A549 (cell line): ENCODE measurements at regions not wholly inside any gene's neighbourhood (a gene's known extent, or its start where the extent isn't known, plus 50 kb on each side); places are given as distances from the start of the nearest gene placed in this dataset.

ENCODE experiments used
- ATAC-seq, 2 experiments: fragments of 200-7000 bp in 1 of 2; fragments of >200 bp in 1 of 2; cut with Nextera tagmentation in 1 of 2; cut with Tn5 transposase in 1 of 2; 3 replicates each; pipeline versions ENCODE4 v1.8.0 to v1.9.1; 2018 to 2020; ENCODE audit warnings: mild to moderate bottlenecking in 1 of 2, moderate library complexity in 1 of 2
- CTCF ChIA-PET: fragments of 300-600 bp; sonication (Branson Sonifier 250); formaldehyde crosslinking; extraction: SDS; loops from one replicate; lab custom pipeline; 2021; ENCODE audit warnings: antibody characterized with exemption, inconsistent platforms; lab: Yijun Ruan, JAX
- POLR2A ChIA-PET: fragments of 350-600 bp; formaldehyde crosslinking; extraction: SDS; loops from one replicate; lab custom pipeline; 2021; ENCODE audit warnings: antibody characterized with exemption, inconsistent platforms; lab: Yijun Ruan, JAX
- DNase-seq, 2 experiments: peaks; one replicate each; pipeline versions ENCODE4 v3.0.0 to v3.0.0-alpha.2; 2011 to 2016; ENCODE audit warnings: low read depth in 1 of 2, low spot score in 1 of 2
- FAIRE-seq: peaks from 2 replicates; lab custom pipeline; 2011; peaks lifted over from hg19 to GRCh38; lab: Jason Lieb, UNC
- H3K27ac ChIP-seq, 2 experiments: fragments of >200 bp; sonication (Bioruptor Twin); formaldehyde crosslinking; 3 replicates each; pipeline ENCODE4 v1.5.1; 2016 to 2017
- H3K4me1 ChIP-seq: fragments of >200 bp; sonication (Bioruptor Twin); formaldehyde crosslinking; 3 replicates; pipeline ENCODE4 v1.6.1; 2016
- H3K4me2 ChIP-seq: fragments of >200 bp; sonication (Bioruptor Twin); formaldehyde crosslinking; 3 replicates; pipeline ENCODE4 v1.6.1; 2016
- H3K4me3 ChIP-seq: fragments of >200 bp; sonication (Bioruptor Twin); formaldehyde crosslinking; 3 replicates; pipeline ENCODE4 v1.5.1; 2016
- H3K9me3 ChIP-seq: fragments of >200 bp; sonication (Bioruptor Twin); formaldehyde crosslinking; 3 replicates; pipeline ENCODE4 v1.6.1; 2016
- BHLHE40 ChIP-seq: IDR thresholded peaks from 2 replicates; pipeline ENCODE4 v1.6.1; 2012; ENCODE audit warnings: low read depth, low read length, inconsistent platforms
- CBX8 ChIP-seq: fragments of 200-600 bp; sonication (generic); IDR thresholded peaks from 2 replicates; pipeline ENCODE4 v1.6.1; 2016
- CEBPB ChIP-seq, 2 experiments: fragments of >200 bp in 1 of 2; sonication (Bioruptor Twin) in 1 of 2; formaldehyde crosslinking in 1 of 2; IDR thresholded peaks; 2 replicates each; pipeline ENCODE4 v1.6.1; 2012 to 2016
- FOSB ChIP-seq: fragments of 250-450 bp; sonication (Bioruptor Pico); IDR thresholded peaks from 2 replicates; pipeline ENCODE4 v1.5.0; 2020; ENCODE audit warnings: mild to moderate bottlenecking, moderate library complexity
- FOXS1 ChIP-seq: fragments of 250-450 bp; sonication (Bioruptor Pico); IDR thresholded peaks from 2 replicates; pipeline ENCODE4 v1.5.0; 2020; ENCODE audit warnings: mild to moderate bottlenecking, moderate library complexity
- HDAC2 ChIP-seq: fragments of 200-600 bp; sonication (generic); IDR thresholded peaks from 2 replicates; pipeline ENCODE4 v1.6.1; 2016
- HEYL ChIP-seq: fragments of 250-450 bp; sonication (Bioruptor Pico); IDR thresholded peaks from 2 replicates; pipeline ENCODE4 v1.8.0; 2021; ENCODE audit warnings: mild to moderate bottlenecking, moderate library complexity
- HOXA7 ChIP-seq: fragments of 250-450 bp; sonication (Bioruptor Pico); IDR thresholded peaks from 2 replicates; pipeline ENCODE4 v1.5.0; 2020; ENCODE audit warnings: mild to moderate bottlenecking, moderate library complexity
- HOXB13 ChIP-seq: fragments of 250-450 bp; sonication (Bioruptor Pico); IDR thresholded peaks from 2 replicates; pipeline ENCODE4 v1.5.0; 2020; ENCODE audit warnings: low read depth, mild to moderate bottlenecking, moderate library complexity
- KDM1A ChIP-seq: fragments of 200-600 bp; sonication (generic); IDR thresholded peaks from 2 replicates; pipeline ENCODE4 v1.6.1; 2016; ENCODE audit warnings: low read depth, mild to moderate bottlenecking
- MAFK ChIP-seq: fragments of 450-650 bp; IDR thresholded peaks from 2 replicates; pipeline ENCODE4 v1.6.1; 2014; ENCODE audit not compliant: partially characterized antibody
- MAZ ChIP-seq: fragments of 150-350 bp; IDR thresholded peaks from 2 replicates; pipeline ENCODE4 v1.6.1; 2014; ENCODE audit warnings: antibody characterized with exemption, low read depth, low read length, borderline replicate concordance
- NPAS2 ChIP-seq: fragments of 250-450 bp; sonication (Bioruptor Pico); IDR thresholded peaks from 2 replicates; pipeline ENCODE4 v1.8.0; 2022; ENCODE audit warnings: mild to moderate bottlenecking, moderate library complexity, borderline replicate concordance
- NR3C1 ChIP-seq: fragments of >200 bp; sonication (Bioruptor Twin); formaldehyde crosslinking; IDR thresholded peaks from 3 replicates; pipeline ENCODE4 v1.6.1; 2017
- PHF8 ChIP-seq: fragments of 200-600 bp; sonication (generic); IDR thresholded peaks from 2 replicates; pipeline ENCODE4 v1.6.1; 2016; ENCODE audit warnings: low read depth, mild to moderate bottlenecking, antibody characterized with exemption, moderate library complexity, borderline replicate concordance
- POLR2A ChIP-seq: IDR thresholded peaks from 2 replicates; pipeline ENCODE4 v1.6.1; 2012; ENCODE audit warnings: mild to moderate bottlenecking, low read length
- POLR2AphosphoS2 ChIP-seq: conservative IDR thresholded peaks from 2 replicates; pipeline ENCODE4 v1.6.1; 2012; ENCODE audit warnings: low read length, improper control_type of control experiment, inconsistent platforms
- RAD21 ChIP-seq, 2 experiments: fragments of >200 bp in 1 of 2; sonication (Bioruptor Twin) in 1 of 2; formaldehyde crosslinking in 1 of 2; IDR thresholded peaks in 1 of 2; conservative IDR thresholded peaks in 1 of 2; 2 replicates in 1 of 2; 3 replicates in 1 of 2; pipeline ENCODE4 v1.6.1; 2012 to 2018; ENCODE audit warnings: inconsistent platforms in 1 of 2
- RARB ChIP-seq: fragments of 250-450 bp; sonication (Bioruptor Pico); IDR thresholded peaks from 2 replicates; pipeline ENCODE4 v1.8.0; 2021; ENCODE audit warnings: mild to moderate bottlenecking, moderate library complexity
- RNF2 ChIP-seq: fragments of 200-600 bp; sonication (generic); IDR thresholded peaks from 2 replicates; pipeline ENCODE4 v1.6.1; 2016; ENCODE audit warnings: low read depth, mild to moderate bottlenecking, antibody characterized with exemption, moderate library complexity, borderline replicate concordance
- TFCP2L1 ChIP-seq: fragments of 250-450 bp; sonication (Bioruptor Pico); IDR thresholded peaks from 2 replicates; pipeline ENCODE4 v1.5.0; 2021; ENCODE audit warnings: mild to moderate bottlenecking
- TP53 ChIP-seq: fragments of 250-450 bp; sonication (Bioruptor Pico); IDR thresholded peaks from 2 replicates; pipeline ENCODE4 v1.5.0; 2021; ENCODE audit warnings: mild to moderate bottlenecking, moderate library complexity
- WGBS: methylation state at CpG from one replicate; pipeline ENCODE4 v1.1.6; 2017; ENCODE audit errors: missing lambda C conversion rate; 5-methylcytosine and 5-hydroxymethylcytosine counted together
- TF ChIP-seq, protein P1 (sequence below): IDR thresholded peaks from 2 replicates; pipeline ENCODE4 v1.6.1; 2012; ENCODE audit warnings: low read depth, borderline replicate concordance
- TF ChIP-seq, protein P2 (sequence below): fragments of 150-350 bp; IDR thresholded peaks from 2 replicates; pipeline ENCODE4 v1.6.1; 2014; ENCODE audit warnings: low read depth, mild to moderate bottlenecking, low read length
- TF ChIP-seq, protein P3 (sequence below): fragments of >200 bp; sonication (Bioruptor Twin); formaldehyde crosslinking; IDR thresholded peaks from 3 replicates; pipeline ENCODE4 v1.6.1; 2016

DNA sequence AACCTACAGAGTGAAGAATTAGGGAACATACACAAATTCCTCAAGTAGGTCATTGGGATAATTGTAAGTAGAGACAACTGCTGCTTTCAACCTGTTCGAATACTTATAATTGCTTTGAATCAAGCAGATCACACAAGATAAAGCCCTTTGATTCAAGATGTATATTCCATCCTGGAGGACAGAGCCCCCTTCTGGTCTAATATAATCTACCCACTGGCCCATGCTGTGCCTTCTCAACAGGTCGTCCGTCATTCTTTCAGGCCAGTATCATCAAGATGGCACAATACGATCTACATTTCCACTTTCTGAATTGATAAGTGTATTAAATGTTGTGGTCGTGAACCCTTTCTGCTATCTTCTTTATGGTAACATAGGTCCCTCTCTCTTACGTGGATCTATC lies 387.0 kb upstream of the CDH19 start:
- POLR2A ChIA-PET = no interaction called here
- no peak overlapping the region for H3K27ac ChIP-seq
- FAIRE-seq = no peak
- CTCF ChIA-PET = no interaction called here
- no peak overlapping the region for H3K4me3 ChIP-seq
- 70% methylated on average over 6 of the region's 6 CpGs for WGBS
- no peak for TF ChIP-seq NR3C1
- no peak for TF ChIP-seq NPAS2 (CRISPR knock-in tag)
- no peak for TF ChIP-seq RARB (CRISPR knock-in tag)
- TF ChIP-seq RNF2 = no peak
- TF ChIP-seq, protein P1, sequence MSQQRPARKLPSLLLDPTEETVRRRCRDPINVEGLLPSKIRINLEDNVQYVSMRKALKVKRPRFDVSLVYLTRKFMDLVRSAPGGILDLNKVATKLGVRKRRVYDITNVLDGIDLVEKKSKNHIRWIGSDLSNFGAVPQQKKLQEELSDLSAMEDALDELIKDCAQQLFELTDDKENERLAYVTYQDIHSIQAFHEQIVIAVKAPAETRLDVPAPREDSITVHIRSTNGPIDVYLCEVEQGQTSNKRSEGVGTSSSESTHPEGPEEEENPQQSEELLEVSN = no peak
- no peak for TF ChIP-seq HOXA7 (CRISPR knock-in tag)
- no peak for TF ChIP-seq HEYL (CRISPR knock-in tag)
- no peak for TF ChIP-seq POLR2AphosphoS2
- TF ChIP-seq, protein P2, sequence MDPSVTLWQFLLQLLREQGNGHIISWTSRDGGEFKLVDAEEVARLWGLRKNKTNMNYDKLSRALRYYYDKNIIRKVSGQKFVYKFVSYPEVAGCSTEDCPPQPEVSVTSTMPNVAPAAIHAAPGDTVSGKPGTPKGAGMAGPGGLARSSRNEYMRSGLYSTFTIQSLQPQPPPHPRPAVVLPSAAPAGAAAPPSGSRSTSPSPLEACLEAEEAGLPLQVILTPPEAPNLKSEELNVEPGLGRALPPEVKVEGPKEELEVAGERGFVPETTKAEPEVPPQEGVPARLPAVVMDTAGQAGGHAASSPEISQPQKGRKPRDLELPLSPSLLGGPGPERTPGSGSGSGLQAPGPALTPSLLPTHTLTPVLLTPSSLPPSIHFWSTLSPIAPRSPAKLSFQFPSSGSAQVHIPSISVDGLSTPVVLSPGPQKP = no peak
- no peak for TF ChIP-seq PHF8
- TF ChIP-seq MAZ = no peak
- TF ChIP-seq TFCP2L1 (CRISPR knock-in tag) = no peak
- TF ChIP-seq KDM1A = no peak
- no peak for TF ChIP-seq FOSB (CRISPR knock-in tag)
- no peak for TF ChIP-seq HDAC2
- TF ChIP-seq, protein P3, sequence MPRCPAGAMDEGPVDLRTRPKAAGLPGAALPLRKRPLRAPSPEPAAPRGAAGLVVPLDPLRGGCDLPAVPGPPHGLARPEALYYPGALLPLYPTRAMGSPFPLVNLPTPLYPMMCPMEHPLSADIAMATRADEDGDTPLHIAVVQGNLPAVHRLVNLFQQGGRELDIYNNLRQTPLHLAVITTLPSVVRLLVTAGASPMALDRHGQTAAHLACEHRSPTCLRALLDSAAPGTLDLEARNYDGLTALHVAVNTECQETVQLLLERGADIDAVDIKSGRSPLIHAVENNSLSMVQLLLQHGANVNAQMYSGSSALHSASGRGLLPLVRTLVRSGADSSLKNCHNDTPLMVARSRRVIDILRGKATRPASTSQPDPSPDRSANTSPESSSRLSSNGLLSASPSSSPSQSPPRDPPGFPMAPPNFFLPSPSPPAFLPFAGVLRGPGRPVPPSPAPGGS = no peak
- no peak for TF ChIP-seq POLR2A
- TF ChIP-seq CBX8 = no peak
- no peak for ATAC-seq
- no peak for DNase-seq
- no peaks in the 10 kb centered on the region for H3K4me1 ChIP-seq
- no peaks in the 10 kb centered on the region for H3K9me3 ChIP-seq
- no peak overlapping the region for H3K4me2 ChIP-seq

DNA sequence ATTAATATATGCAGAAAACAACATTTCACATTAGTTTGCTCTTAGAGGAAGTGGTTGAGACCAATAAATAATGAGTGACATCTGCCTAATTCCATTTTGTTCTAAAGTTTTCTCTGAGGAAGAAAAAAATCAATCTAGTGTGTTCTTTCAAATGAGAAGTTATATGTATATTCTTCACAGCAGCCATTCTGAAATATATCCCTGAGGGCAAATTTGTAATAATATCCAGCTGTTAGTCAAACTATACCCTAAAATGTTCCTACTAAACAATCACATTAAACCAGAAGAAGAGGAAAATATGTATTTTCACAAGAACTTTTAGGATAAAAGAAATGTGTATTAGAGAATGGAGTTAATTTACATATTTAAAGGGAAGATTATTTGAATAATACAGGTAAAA lies 375.1 kb upstream of the CDH19 start:
- no peak overlapping the region for H3K4me2 ChIP-seq
- no peaks in the 10 kb centered on the region for H3K4me1 ChIP-seq
- no peak for ATAC-seq
- TF ChIP-seq NR3C1 (no peak), HEYL (CRISPR knock-in tag) (no peak), MAFK (no peak), CEBPB (IDR thresholded peaks at IDR 0.05) (no peak), RNF2 (no peak), FOXS1 (CRISPR knock-in tag) (no peak), RAD21 (conservative IDR thresholded peaks at IDR 0.05 in 1 of 2, IDR thresholded peaks at IDR 0.05 in 1 of 2) (no peak), TP53 (CRISPR knock-in tag) (no peak), BHLHE40 (no peak), HOXB13 (CRISPR knock-in tag) (no peak)
- TF ChIP-seq, protein P2 = no peak
- TF ChIP-seq, all 56 proteins: peak for 0
- no peak for FAIRE-seq
- CTCF ChIA-PET = no interaction called here
- no peaks in the 10 kb centered on the region for H3K9me3 ChIP-seq
- no peak overlapping the region for H3K4me3 ChIP-seq
- POLR2A ChIA-PET = no interaction called here
- DNase-seq = no peak
- H3K27ac ChIP-seq = no peak overlapping the region
